GM19328 (cell line): ENCODE measurements at regions not wholly inside any gene's neighbourhood (a gene's known extent, or its start where the extent isn't known, plus 50 kb on each side); places are given as distances from the start of the nearest gene placed in this dataset.

Source experiments
- ATAC-seq: cut with Tn5 transposase; IDR thresholded peaks from one replicate; pipeline ENCODE4 v1.9.1; 2021; ENCODE audit warnings: mild to moderate bottlenecking, moderate library complexity; ENCODE audit not compliant: unreplicated experiment

DNA sequence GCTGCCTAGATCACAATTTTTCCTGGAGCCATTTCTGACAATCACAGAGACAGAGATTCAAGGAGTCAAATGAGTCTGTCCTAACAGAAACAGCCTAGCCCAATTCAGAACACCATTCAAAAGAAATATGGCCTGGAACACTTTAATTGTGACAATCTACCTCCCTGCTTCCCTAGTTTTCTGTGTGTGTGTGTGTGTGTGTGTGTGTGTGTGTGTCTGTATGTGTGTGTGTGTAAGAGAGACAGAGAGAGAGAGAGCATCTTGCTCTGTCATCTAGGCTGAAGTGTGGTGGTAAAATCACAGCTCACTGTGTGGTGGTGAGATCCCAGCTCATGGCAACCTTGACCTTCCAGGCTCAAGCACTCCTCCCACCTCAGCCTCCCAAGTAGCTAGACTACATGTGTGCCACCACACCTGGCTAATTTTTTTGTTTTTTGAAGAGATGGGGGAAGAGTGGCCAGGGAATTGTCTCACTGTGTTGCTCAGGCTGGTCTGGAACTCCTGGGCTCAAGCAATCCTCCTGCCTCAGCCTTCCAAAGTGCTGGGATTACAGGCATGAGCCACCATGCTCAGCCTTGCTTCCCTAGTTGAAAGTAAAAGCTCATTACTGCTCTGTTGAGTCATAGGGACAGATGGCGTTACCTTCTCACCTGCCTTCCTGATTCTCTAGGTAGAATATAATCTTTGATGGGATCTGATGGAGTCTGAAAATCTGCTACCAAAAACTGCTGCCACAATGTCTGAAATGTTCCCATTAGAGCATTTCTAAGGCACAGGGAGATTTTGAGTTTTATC lies 89.6 kb upstream of the BEND6 start:
- ATAC-seq = no peak

DNA sequence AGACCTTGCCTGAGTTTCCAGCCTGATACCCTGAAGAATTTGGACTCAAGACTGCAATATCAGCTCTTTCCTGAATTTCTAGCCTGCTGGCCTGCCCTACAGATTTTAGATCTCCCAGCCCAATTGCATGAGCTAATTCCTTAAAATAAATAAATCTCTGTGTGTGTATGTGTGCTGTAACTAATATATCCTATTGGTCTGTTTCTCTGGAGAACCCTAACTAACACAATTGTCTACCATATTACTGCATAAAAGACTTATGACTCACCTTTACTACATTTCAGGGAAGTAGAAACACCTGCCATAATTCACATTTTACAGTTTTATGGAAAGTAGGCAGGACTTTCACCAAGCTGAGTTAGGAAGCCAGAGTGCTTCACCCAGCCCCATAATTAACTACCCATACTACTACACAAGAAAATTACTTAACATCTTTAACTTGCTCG lies 90.7 kb upstream of the BEND6 start:
- ATAC-seq = no peak

DNA sequence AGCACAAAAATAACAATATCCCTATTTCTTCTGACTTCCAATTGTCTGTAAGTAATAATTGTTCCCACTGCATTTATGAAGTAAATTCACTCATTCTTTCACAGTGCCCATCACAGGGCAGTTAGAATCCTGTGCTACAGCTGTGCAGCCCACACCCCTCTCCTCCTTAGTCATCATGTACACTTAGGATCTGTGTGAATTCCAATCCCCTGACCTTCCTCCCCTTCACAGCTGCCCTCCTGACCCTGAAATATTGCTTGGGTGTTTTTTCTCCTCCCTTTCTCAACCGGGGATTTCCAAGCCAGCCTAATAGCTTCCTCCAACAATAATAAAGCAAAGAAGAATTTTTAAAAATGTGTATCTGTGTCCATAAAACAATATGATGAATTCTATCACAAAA lies 91.5 kb upstream of the BEND6 start:
- ATAC-seq = no peak

DNA sequence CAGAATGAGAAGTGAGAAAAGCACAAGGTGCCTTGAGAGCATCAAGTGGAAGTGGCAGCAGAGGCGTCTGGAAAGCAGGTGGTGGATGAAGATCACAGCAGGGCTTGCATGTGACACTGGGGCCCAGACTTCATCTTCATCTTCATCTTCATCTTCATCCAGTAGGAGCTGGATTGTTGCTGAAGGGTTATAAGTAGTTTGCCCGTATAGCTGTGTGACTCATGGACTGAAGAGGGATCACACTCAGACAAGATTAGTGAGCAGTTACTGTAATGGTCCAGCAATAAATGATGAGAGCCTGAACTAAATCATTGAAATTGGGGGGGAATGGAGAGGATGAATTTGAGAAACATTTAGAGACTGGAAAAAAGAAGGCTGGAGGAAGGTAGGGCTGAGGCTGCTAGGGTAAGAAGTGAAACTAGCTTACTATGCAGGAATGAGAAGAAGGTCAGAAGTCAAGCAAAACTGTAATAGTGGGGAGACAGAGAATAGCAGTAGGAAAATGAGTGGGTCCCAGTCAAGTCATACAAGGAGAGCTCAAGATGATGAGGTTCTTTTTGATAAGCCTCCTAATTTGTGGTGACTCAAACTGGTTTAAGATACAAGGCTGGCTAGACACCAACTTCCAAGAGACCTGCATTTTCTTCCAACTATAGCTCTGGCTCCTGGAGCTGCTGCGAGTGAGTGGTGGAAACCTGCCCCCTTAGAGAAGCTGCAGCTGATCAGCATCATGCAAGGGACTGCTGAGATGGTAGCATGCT lies 92.3 kb upstream of the BEND6 start:
- no peak for ATAC-seq

DNA sequence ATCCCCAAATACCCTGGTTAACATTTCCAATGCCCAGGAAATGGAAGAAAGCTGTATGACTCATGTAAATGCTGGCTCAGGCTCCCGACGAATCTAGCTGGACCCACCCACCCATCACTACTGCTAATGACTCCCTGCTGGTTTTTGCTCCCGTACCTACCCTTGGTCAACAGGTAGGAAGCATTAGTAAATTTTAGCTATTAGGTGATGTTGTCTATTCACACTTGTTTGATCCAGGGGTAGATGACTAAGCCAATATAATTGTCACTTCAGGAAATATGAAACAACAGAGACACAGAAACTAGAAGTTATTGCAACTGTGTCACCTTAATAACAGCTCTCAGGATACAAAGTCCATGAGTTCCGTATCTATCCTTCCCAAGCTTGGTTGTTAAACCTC lies 94.4 kb upstream of the BEND6 start:
- ATAC-seq = no peak

DNA sequence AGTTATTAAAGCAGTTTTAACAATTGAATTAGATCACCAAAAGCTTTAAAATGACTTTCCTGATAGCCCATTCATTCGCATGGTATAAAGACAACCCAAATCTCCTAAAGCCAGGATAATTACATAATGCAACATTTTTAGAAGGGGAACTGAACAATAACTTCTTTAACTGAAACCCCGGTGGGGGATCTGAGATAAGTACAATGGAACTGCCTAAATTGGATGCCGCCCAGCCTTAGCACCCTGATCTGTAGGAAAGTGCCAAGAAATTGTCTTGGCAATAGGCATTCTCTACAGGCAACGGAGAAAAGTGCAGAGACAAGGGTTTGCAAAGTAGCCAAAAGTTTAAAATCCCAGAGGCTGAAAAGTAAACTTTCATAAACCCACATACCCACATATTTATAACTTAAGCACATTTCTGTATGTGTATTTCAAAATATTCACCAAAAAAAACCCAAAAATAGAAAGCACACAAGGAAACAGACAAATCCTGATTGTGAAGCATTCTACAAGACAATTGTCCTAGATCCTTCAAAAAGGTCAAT lies 98.8 kb upstream of the BEND6 start:
- no peak for ATAC-seq

DNA sequence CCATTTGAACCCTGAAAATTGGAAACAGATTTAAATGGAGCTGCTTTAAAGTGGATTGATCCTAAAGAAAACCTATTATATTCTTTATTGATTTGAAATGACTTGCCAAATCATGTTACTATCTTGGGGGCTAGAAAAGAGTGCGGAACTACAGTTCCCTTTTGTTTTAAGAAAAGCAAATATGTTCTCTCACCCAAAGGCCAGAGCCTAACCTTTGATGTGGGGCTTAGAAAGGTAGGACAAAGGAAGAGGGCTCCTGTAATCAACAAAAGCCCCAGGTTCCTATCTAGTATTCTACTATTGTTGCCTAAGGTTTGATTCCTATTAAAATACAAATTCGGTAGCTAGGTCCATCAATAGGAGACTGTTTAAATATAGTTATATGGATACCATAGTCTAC lies 100.8 kb upstream of the BEND6 start:
- ATAC-seq = no peak

DNA sequence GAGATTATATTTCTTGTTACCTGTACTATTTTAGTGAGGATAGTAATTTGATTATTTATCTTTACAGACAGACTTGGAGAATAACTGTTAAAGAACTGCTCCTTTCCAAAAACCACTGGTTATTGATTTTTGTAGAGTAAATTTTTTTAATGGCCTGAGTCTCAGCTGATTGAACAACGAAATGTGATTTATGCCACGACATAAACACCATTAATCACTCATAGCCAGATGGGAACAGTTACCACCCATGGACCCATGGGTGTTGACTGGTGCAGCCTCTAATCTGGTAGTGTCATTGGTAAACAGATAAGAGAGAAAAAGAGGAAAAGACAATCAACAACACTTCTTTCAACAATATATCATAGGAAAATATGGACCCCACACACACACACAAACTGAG lies 101.4 kb upstream of the BEND6 start:
- no peak for ATAC-seq

DNA sequence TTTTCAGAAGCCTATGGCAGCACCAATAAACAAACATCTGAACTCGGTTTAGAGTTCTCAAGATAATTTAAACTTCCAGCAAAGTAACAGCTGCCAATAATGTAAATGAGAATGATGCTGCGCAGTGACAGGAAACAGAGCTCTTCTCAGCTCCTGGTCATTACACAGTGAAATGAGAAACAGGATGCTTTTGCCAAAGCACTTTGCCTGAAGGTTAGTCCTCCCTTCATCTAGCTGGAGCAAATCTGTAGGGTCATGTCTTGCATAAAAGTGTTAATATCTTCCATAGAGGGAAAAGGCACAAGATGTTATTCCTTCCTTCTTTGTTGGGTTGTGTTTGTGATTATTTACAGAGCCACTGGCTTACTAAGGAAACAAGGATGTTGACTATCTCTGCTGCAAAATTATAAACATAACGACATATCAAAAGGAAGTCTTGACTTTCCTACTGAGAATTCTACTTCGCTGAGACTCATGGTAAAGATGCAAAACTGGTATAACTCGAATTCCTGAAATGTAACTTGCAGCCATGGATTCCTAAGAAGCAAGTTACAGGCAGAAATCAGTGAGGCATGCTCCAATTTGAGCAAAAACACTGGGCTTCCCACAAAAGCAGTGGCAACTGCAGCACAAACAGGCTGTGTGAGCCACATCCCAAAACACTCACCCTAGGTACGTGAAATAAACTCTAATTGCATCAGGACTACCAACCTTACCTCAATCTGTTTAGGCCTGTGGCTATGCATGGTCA lies 102.5 kb upstream of the BEND6 start:
- ATAC-seq = peak; percentile 11

DNA sequence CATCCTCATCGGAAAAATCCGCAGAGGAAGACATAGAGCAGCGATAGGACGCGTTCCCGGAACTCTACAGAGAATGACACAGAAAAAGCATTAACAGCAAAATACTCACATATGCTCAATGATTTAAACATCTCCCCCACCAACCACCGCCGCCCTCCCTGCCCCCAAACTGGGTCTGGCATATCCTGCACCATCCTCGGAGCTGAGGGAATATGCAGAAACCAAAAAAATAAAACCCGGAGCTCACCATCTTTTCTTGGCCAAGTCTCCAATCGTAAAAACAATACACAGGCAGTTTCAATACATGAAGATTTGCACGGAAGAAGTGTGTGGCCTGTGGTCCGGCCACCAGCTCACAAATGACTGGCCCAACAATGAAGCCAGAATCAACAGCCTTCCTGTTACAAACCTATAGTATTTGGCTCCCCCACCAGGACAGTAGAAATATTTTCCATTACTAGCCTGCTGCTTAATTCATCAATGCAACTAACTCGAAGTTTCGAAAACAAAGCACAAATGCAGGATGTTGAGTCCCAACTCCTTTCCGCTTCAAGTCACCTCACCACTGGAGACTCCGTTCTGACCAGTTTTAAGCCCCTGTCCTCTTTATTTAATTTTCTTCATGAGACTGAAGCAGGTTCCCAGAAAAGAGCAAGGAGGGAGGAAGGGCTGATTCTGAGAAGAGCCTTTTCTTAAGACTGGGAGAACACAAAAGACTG lies 103.2 kb upstream of the BEND6 start:
- peak; percentile 92 for ATAC-seq

DNA sequence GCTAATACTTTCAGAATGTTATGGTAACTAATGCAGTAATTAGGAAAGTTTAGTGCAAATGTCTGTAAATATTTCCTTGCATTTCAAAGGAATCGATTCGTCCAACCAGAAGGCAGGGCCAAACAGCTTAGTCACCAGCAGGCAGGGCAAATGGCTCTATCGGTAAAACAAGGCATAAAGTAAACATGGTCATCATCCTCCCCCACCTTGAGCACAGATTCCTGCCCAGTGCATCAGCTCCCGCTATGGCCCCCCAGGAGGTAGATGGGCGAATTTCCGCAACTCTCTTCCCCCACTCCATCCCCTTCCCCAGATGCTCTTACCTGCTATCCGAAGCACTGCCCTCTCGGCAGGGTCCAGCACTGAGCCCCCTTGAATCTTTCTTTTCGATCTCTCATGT lies 103.8 kb upstream of the BEND6 start:
- no peak for ATAC-seq

DNA sequence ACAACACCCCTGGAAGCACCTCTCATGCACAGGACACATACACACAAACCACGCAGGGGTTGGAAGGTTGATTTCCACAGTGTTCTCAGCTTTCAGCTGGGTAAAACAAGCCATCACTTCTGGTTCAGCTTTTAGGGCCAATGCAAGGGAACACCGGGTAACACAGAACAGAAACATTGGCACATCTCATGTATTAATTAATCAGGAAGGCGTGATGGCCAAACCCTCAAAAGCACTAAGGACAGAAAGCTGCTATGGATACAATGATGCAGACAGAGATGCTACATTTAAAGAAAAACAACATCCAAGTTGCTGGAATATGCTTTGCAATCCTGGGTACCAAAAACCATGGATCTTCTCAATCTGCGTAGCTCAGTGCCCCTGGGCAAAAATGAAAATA lies 104.3 kb upstream of the BEND6 start:
- no peak for ATAC-seq

DNA sequence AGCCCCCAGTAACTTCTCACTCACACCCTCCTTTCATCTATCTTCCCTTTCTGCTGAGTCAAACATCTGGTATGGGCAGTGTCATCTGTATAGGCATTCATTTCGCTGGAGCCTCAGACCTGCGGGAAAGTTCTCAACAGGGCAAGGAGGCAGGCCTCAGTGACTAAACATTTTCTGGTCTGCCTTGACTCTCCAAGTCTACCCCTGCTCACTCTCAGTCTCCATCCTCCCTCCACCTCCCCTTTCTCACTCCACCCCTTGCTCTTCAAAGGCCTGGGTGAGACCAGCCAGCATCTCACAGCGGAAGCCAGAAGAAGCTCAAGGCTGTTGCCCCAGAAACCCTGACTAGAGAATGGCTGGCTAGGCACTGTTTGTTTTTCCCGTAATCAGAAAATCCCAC lies 105.0 kb upstream of the BEND6 start:
- no peak for ATAC-seq

DNA sequence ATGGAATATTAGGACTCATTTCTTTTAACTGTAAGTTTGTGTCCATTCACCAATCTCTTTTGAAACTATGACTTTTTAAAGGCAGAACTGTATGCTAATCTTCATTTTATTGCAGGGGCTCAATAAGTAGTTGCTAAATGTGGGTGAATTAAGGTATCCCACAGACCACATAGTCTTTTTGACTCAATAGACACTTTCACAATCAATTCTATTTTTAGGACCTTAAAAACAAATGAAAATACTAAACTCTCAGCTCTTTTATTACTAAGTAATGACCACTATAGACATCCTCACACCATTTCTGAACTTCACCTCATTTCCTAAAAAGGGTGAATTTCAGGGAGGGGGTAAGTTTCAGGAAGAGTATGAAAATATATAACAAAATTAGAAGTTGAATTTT lies 106.8 kb upstream of the BEND6 start:
- ATAC-seq = no peak

DNA sequence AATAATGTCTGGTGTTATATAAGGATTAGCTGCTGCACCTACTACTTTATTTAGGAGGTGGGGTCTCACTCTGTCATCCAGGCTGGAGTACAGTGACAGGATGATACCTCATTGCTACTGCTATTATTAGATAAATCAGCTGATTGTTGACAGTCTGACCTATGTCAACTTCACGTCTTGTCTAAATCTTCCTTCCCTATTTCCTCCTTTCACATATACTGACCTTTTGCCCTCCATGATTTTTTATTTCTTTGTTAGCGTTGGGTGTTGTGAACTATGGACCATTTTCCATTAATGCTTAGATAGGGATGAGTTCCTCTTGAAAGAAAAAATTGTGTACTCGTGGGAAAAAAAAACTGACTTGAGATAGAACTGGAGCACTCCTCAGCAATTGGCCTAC lies 109.9 kb upstream of the BEND6 start:
- ATAC-seq = no peak

DNA sequence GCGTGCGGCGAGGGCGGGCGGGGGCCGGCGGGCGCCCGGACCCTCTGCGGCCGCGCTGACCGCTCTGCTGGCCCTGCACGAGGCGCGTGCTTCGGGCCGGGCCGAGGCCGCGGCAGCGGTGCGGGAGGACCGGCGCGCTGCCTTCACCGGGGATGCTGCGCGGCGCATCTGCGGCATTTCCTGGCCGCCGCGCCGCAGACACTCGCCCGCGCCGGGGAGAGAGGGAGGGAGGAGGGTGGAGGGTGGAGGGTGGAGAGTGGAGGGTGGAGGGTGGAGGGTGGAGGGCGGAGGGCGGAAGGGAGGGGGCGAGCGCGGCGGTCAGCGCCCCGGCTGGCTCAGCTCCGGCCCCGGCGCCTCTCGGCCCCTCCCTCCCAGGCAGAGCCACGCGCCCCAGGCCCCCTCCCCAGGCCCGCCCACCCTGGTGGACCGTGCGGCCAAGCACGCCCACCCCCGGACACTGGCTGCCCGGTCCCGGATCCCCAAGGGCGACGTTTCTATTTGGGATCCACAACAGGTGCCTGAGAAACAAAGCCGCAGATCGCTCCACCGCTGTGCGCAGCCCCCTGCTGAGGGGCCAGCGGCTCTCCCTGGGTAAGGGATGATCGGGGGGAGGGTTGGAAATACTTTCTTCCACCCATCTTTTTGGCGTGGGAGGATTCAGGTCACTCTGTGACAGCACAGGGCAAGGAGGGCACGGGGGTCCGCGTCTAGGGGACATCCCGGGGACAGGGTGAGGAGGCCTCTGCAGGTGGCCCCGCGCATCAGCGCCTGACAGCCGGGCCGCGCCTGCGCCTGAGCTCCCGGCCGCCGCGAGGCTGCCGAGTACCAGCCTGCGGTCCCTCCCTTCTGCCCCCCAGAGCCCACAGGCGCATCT lies 111.2 kb upstream of the BEND6 start:
- ATAC-seq = peak; percentile 78

DNA sequence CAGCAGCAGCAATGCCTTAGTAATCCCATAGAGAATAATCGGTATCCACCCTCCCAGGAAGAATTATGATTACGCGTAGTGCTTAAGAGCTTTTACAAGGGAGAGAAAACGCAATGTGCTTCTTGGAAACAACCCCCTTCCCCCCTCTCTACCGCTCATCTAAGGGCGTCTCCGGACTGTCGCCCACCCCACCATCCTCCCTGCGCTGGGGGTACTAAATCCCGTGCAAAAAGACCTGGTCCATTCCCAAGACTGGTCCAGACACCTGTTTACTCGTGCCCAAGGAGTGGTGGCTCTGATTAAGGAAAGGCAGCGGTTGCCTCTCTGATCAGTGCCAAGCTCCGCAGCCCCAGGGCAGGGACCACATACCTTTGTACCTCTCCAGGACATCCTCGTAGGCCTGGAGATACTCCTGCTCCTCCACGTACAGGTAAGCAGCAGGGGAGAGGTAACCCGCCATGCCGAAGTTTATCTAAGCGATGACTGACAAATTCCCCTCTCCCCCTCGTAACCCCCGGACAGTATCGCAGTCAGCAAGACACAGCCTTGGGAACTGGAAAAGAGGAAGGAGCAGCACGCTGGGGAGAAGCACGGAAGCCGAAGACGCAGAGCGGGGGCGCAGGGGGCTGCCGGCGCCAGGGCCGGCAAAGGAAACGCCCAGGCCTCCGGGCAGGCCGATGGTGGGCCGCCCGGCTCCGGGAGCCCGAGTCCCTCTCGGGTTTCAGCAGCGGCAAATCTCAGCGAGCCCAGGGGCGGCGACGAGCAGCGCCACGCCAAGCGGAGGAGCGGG lies 112.0 kb upstream of the BEND6 start:
- ATAC-seq = peak; percentile 9

DNA sequence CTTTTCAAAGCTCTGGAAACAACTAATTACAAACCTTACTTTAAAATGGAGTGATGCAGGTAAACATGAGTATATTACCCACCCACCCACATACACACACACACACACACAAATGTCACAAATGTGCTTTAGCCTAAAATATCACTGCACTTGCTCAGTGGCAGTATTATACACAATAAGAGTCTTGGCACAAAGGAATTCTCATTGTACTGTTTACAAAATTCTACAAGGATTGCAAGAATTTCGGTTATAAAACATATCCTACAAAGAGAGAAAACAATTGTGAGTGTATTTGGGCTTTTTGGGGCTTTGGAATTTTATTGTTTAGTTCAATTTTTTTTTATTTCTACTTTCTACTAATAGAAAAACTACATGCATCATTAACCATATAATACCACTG lies 113.2 kb upstream of the BEND6 start:
- no peak for ATAC-seq

DNA sequence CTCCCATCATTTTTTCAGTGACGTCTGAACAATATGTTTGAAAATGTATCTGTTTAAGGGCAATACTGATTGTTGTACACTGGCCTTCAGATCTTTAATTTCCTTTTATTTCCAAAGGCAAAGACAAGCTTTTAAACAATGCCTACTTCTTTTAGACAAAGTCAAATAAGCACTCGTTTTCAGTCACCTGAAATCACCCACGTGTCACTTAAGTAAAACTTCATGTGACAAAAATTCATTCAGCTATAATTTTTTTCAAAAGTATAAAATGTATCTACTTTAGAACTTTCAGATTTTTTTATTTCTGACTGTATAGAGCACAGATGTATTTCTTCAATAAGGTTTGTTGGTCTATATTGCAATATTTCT lies 113.5 kb upstream of the BEND6 start:
- no peak for ATAC-seq
